RWPE1 (cell line): ENCODE measurements at regions not wholly inside any gene's neighbourhood (a gene's known extent, or its start where the extent isn't known, plus 50 kb on each side); places are given as distances from the start of the nearest gene placed in this dataset.
A peak's percentile ranks its signal among the peaks of the same experiment; 100 is the strongest.

ENCODE experiments used
- CTCF ChIA-PET: fragments of 350-600 bp; sonication (Branson Sonifier 250); formaldehyde crosslinking; extraction: SDS; loops from one replicate; lab custom pipeline; 2021; lab: Yijun Ruan, JAX
- POLR2A ChIA-PET: fragments of 400-600 bp; formaldehyde crosslinking; extraction: SDS; loops from one replicate; lab custom pipeline; 2020; ENCODE audit warnings: antibody characterized with exemption; ENCODE audit not compliant: low non-redundant PET; lab: Yijun Ruan, JAX
- DNase-seq: peaks from one replicate; pipeline ENCODE4 v3.0.0; 2012; ENCODE audit warnings: low spot score
- H3K27ac ChIP-seq: fragments of 450-650 bp; 2 replicates; pipeline ENCODE4 v1.5.1; 2017
- TF ChIP-seq, protein P1 (sequence below): fragments of 450-650 bp; conservative IDR thresholded peaks from 2 replicates; pipeline ENCODE4 v1.5.1; 2017; ENCODE audit warnings: low read depth, mild to moderate bottlenecking

DNA sequence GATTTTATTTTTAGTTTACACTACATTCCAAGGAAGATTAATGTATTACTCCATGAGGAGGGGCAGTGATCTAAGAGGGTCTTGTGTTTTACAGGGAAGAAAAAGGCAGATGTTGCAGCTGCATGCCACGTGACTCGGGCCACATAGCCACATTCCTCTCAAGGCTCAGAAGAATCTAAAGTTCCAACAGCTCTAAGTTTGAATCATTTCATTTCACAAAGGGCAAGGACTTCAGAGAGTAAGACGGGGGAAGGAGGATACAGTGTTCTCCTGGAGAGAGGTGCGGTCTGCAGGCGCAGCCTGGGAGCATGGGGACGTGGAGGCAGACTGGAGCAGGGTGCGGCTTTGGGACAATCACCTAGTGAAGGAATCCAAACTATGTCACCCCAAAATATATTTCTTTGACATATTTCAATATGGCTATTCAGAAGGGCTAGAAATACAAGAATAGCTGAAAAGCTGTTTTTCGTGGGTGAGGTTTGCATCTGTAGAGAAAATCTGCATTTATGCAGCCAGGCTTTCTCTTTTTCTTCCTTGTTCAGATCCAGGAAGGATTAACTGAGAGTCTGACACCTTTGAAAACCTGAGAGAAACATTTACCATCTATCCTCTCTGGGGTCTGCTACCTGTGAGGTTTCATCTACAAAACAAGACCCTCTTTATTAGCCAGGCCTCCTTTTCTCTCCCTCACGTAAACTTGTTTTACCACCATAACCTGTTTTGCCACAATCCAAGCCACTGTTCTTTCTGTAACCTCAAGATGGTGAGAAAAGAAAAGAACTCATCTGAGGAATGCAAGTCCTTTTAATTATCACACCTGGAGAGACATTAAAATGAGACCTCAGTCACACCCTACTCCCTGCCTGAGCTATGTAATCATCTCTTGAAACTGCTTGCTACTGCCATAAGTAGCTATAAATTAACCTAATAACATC is 165.1 kb upstream of the NDUFV2 start:
- no peak overlapping the region for H3K27ac ChIP-seq
- CTCF ChIA-PET: interaction anchor here (0.7 kb wide), 1 partner anchor 240 kb away, joined by 3 read pairs; no protein-coding TSS in a partner anchor

GRCh38 chr18:8938817-8939216 is 163.7 kb upstream of the NDUFV2 start:
- CTCF ChIA-PET: no interaction called here
- no peak overlapping the region for H3K27ac ChIP-seq
- POLR2A ChIA-PET: no interaction called here
- DNase-seq: no peak
- TF ChIP-seq, protein P1, sequence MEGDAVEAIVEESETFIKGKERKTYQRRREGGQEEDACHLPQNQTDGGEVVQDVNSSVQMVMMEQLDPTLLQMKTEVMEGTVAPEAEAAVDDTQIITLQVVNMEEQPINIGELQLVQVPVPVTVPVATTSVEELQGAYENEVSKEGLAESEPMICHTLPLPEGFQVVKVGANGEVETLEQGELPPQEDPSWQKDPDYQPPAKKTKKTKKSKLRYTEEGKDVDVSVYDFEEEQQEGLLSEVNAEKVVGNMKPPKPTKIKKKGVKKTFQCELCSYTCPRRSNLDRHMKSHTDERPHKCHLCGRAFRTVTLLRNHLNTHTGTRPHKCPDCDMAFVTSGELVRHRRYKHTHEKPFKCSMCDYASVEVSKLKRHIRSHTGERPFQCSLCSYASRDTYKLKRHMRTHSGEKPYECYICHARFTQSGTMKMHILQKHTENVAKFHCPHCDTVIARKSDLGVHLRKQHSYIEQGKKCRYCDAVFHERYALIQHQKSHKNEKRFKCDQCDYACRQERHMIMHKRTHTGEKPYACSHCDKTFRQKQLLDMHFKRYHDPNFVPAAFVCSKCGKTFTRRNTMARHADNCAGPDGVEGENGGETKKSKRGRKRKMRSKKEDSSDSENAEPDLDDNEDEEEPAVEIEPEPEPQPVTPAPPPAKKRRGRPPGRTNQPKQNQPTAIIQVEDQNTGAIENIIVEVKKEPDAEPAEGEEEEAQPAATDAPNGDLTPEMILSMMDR: no peak

More for the DNA sequence above, 165.1 kb upstream of the NDUFV2 start:
- TF ChIP-seq, protein P1: no peak
- POLR2A ChIA-PET: no interaction called here
- DNase-seq: peak; percentile 64

DNA sequence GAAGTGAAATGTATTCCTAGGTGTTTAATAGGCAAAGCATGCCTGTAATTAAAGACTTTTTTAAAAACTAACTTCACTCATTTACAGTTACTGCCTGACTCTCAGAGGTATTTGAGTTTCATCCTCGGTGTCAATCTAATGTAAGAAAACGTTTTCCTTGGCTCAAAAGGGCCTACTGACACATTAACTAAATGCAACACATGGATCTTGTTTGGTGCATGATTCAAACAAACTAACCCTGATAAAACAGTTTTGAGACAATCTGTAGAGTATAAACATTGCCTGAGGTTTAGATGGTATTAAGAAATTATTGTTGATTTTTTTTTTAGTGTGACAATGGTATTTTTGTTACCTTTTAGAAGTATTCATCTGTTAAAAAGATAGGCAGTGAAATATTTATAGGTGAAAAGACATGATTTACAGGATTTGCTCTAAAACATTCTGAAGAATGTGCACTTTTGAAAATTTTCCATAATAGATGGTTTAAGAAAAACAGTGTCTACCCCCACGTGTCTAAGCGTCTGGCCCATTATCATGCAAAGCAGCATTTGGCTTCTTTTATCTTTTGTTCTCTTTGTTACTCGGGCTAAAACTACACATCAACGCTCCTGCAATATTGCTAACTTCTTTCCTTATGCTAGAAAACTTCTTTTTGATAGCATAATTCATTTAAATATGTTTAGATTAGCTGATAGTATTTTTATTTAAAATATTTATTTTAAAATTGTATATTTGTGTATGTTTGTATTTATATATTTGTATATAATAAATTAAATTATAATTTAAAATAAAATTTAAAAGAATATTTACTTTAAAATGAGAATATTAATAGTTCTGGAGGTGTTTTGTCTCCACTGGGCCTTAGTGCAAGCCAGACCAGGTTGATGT is 160.2 kb upstream of the NDUFV2 start:
- CTCF ChIA-PET: no interaction called here
- POLR2A ChIA-PET: no interaction called here
- H3K27ac ChIP-seq: no peak overlapping the region

DNA sequence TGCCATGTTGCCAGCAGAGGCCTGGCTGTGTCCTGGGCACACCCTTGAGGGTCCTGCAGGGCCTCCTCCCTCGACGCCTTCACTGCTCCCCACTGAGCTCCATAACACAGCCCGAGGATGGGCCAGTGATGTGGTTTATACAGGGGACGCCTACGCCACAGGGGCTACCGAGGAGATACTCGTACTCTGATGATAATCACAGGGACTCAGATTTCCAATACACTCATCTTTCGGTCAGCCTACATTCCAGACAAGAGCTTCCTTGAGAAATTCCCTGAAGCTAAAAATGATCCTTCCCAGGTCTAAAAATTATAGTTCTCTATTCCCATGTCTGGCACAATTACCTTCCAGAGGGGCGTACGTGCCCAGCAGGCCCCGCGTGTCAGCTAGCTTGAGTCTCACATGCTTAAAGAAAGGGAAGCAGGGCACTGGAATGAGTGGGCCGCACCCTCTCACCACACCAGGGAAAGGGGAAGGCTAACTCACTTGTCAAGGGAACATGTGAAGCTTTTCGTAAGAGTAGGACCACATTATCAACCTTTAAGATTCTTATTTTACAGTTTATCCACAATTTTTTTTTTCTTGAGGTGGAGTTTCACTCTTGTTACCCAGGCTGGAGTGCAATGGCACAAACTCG is 159.5 kb upstream of the NDUFV2 start:
- TF ChIP-seq, protein P1: no peak
- CTCF ChIA-PET: interaction anchor here (0.6 kb wide), 1 partner anchor 87 kb away, joined by 3 read pairs; no protein-coding TSS in a partner anchor
- POLR2A ChIA-PET: no interaction called here
- H3K27ac ChIP-seq: no peak overlapping the region
- no peak for DNase-seq

More for the DNA sequence above, 160.2 kb upstream of the NDUFV2 start:
- no peak for DNase-seq
- TF ChIP-seq, protein P1: no peak

- ChIA-PET POLR2A (no interaction called here), CTCF (interaction anchor here (0.6 kb wide), 1 partner anchor 349 kb away, joined by 6 read pairs; no protein-coding TSS in a partner anchor)
- TF ChIP-seq, protein P1: no peak
- H3K27ac ChIP-seq: no peak overlapping the region; the same call in 1 of the 2 replicates
- DNase-seq: no peak
These were observed 158.3 kb upstream of the NDUFV2 start for GRCh38 chr18:8943900-8944870.
